IPS-18a (cell line): ENCODE measurements at regions not wholly inside any gene's neighbourhood (a gene's known extent, or its start where the extent isn't known, plus 50 kb on each side); places are given as distances from the start of the nearest gene placed in this dataset.

Source experiments
- H3K27ac ChIP-seq: one replicate; pipeline ENCODE4 v1.5.1; 2013; ENCODE audit warnings: low read length
- H3K27me3 ChIP-seq: one replicate; pipeline ENCODE4 v1.6.1; 2013; ENCODE audit warnings: mild to moderate bottlenecking, low read length; ENCODE audit not compliant: control insufficient read depth, insufficient read depth
- H3K36me3 ChIP-seq: one replicate; pipeline ENCODE4 v1.6.1; 2013; ENCODE audit warnings: low read depth, low read length; ENCODE audit not compliant: control insufficient read depth
- H3K4me1 ChIP-seq: one replicate; pipeline ENCODE4 v1.6.1; 2013; ENCODE audit warnings: low read depth, low read length; ENCODE audit not compliant: control insufficient read depth
- H3K4me3 ChIP-seq: one replicate; pipeline ENCODE4 v1.5.1; 2013; ENCODE audit warnings: low read length
- H3K9ac ChIP-seq: one replicate; pipeline ENCODE4 v1.6.1; 2013; ENCODE audit warnings: mild to moderate bottlenecking, low read length, moderate library complexity
- H3K9me3 ChIP-seq: one replicate; pipeline ENCODE4 v1.6.1; 2013; ENCODE audit warnings: low read depth, low read length; ENCODE audit not compliant: control insufficient read depth

DNA sequence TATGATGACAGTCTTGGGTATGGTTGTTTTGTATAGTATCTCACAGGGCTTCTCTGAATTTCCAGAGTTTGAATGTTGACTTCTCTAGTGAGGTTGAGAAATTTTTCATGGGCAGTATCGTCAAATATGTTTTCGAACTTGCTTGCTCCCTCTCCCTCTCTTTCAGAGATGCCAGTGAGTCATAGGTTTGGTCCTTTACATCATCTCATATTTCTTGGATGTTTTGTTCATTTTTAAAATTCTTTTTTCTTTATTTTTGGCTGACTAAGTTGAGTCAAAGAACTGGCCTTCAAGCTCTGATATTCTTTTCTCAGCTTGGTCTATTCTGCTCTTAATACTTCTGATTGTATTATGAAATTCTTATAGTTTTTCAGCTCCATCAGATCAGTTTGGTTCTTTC, 282.3 kb upstream of the NECTIN3 start:
- Histone ChIP-seq H3K9me3 (no peaks in the 10 kb centered on the region), H3K4me3 (no peak overlapping the region), H3K27ac (no peak overlapping the region), H3K9ac (no peak overlapping the region), H3K27me3 (no peaks in the 10 kb centered on the region), H3K4me1 (no peaks in the 10 kb centered on the region), H3K36me3 (no peaks in the 10 kb centered on the region)

- Histone ChIP-seq H3K27ac (no peak overlapping the region), H3K9ac (no peak overlapping the region)
These were observed 281.0 kb upstream of the NECTIN3 start for GRCh38 chr3:110790631-110791030.

GRCh38 chr3:110791995-110792686, 279.5 kb upstream of the NECTIN3 start:
- H3K9me3 ChIP-seq = no peaks in the 10 kb centered on the region
- no peak overlapping the region for H3K27ac ChIP-seq
- H3K9ac ChIP-seq = no peak overlapping the region
- H3K4me3 ChIP-seq = no peak overlapping the region
- H3K27me3 ChIP-seq = no peaks in the 10 kb centered on the region
- H3K36me3 ChIP-seq = no peaks in the 10 kb centered on the region
- no peaks in the 10 kb centered on the region for H3K4me1 ChIP-seq

More at GRCh38 chr3:110790631-110791030, 281.0 kb upstream of the NECTIN3 start:
- H3K27me3 ChIP-seq = no peaks in the 10 kb centered on the region
- H3K9me3 ChIP-seq = no peaks in the 10 kb centered on the region
- no peaks in the 10 kb centered on the region for H3K36me3 ChIP-seq
- H3K4me3 ChIP-seq = no peak overlapping the region
- no peaks in the 10 kb centered on the region for H3K4me1 ChIP-seq

DNA sequence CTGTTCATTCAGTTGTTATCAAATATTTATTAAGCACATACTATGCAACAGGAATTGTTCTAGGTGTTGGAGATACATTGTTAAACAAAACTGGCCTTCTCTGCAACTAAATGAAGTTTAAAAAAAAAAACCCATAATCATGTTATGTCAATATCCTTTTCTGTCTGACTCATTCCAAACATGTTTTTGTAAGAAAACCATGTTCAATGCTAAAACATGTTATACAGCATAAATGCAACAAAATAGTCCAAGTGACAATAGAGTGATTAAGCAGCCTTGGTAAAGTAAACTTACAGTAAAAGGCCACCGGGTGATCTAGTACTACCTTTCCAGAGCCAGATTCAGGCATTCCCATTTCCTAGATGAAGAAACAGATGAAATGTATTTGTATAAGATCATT, 278.0 kb upstream of the NECTIN3 start:
- H3K27me3 ChIP-seq = no peaks in the 10 kb centered on the region
- no peak overlapping the region for H3K27ac ChIP-seq
- H3K4me1 ChIP-seq = no peaks in the 10 kb centered on the region
- no peaks in the 10 kb centered on the region for H3K36me3 ChIP-seq
- H3K4me3 ChIP-seq = no peak overlapping the region
- no peaks in the 10 kb centered on the region for H3K9me3 ChIP-seq
- H3K9ac ChIP-seq = no peak overlapping the region

DNA sequence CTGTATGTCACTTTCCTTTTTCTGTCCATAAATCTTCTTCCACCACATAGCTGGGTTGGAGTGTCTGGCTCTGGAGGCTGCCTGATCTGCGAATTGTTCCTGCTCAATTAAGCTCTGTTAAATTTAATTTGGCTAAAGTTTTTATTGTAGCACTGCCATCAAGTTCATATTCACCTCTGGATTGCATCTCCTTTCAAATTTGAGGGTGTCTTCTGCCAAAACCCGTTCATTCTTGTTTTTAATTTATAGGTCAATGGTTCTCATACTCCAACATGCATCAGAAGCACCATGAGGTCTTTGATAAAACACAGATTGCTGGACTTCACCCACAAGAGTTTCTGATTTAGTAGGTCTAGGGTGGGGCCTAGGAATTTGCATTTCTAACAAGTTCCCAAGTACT, 276.5 kb upstream of the NECTIN3 start:
- H3K27me3 ChIP-seq = no peaks in the 10 kb centered on the region
- no peaks in the 10 kb centered on the region for H3K9me3 ChIP-seq
- H3K4me1 ChIP-seq = no peaks in the 10 kb centered on the region
- no peak overlapping the region for H3K4me3 ChIP-seq
- H3K27ac ChIP-seq = no peak overlapping the region
- no peak overlapping the region for H3K9ac ChIP-seq
- no peaks in the 10 kb centered on the region for H3K36me3 ChIP-seq

DNA sequence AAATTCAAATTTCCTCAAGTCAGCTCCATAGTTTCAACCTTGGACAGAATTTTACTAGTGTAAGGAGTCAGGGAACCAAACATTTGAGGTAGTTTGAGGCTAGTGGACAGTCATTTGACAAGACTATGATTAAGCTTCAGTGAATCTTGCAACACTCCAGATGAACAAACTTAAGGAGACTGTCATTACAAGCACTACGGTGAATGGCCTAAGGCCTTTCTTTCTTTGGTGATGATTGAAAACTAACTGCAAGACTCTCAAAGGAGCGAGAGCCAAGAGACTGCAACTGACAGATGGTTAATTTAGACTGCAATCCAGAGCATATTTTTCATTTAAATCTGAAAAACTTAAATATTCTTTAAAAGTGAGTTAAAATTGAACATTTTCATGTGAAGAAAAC, 272.3 kb upstream of the NECTIN3 start:
- Histone ChIP-seq H3K27me3 (no peaks in the 10 kb centered on the region), H3K9ac (no peak overlapping the region), H3K36me3 (no peaks in the 10 kb centered on the region), H3K9me3 (no peaks in the 10 kb centered on the region), H3K27ac (no peak overlapping the region), H3K4me3 (no peak overlapping the region), H3K4me1 (no peaks in the 10 kb centered on the region)

- no peaks in the 10 kb centered on the region for H3K27me3 ChIP-seq
- H3K9ac ChIP-seq = no peak overlapping the region
- H3K36me3 ChIP-seq = no peaks in the 10 kb centered on the region
- no peaks in the 10 kb centered on the region for H3K9me3 ChIP-seq
- no peaks in the 10 kb centered on the region for H3K4me1 ChIP-seq
- H3K4me3 ChIP-seq = no peak overlapping the region
- H3K27ac ChIP-seq = no peak overlapping the region
These were observed 266.8 kb upstream of the NECTIN3 start for GRCh38 chr3:110804856-110805255.

DNA sequence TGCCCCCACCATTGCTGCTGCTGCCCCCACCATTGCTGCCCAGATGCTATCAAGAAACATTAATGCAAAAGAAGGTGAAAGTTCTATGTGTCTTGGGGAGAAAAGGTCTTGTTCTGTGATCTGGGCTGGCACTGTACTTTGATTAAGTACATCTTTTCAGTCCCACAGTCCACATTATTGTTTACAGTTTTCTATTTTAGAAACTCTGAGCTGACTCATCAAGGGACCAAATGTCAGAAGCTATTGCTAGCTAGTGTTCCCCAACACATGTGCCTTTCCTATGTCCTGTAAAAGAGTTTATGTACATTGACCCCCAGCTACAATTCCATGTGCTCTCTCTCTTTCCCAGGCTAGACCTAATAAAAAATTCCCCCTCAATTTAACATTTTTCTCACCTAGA, 264.7 kb upstream of the NECTIN3 start:
- no peaks in the 10 kb centered on the region for H3K27me3 ChIP-seq
- H3K27ac ChIP-seq = no peak overlapping the region
- no peak overlapping the region for H3K4me3 ChIP-seq
- H3K36me3 ChIP-seq = no peaks in the 10 kb centered on the region
- no peaks in the 10 kb centered on the region for H3K9me3 ChIP-seq
- no peak overlapping the region for H3K9ac ChIP-seq
- H3K4me1 ChIP-seq = no peaks in the 10 kb centered on the region

DNA sequence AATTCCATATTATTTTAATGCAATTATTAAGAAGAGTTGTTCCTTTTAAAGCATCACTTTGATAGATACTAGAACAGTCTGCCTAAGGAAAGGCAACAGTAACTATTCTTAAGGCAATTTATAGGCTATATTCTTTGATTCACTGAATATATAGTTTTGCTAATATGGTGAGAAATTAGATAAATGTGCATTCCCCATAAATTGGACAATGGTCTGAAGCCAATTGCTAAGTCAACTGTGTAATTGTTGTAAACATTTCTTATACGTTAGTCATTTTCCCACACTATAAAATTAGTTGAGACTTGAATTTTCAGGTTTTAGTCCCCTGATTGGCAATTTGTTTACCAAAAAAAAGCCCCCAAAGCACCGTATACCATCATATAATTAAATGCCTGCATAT, 263.0 kb upstream of the NECTIN3 start:
- Histone ChIP-seq H3K27me3 (no peaks in the 10 kb centered on the region), H3K4me3 (no peak overlapping the region), H3K36me3 (no peaks in the 10 kb centered on the region), H3K27ac (no peak overlapping the region), H3K4me1 (no peaks in the 10 kb centered on the region), H3K9ac (no peak overlapping the region), H3K9me3 (no peaks in the 10 kb centered on the region)

GRCh38 chr3:110810356-110810755, 261.3 kb upstream of the NECTIN3 start:
- no peaks in the 10 kb centered on the region for H3K4me1 ChIP-seq
- no peaks in the 10 kb centered on the region for H3K27me3 ChIP-seq
- H3K9me3 ChIP-seq = no peaks in the 10 kb centered on the region
- H3K27ac ChIP-seq = no peak overlapping the region
- no peak overlapping the region for H3K9ac ChIP-seq
- no peaks in the 10 kb centered on the region for H3K36me3 ChIP-seq
- H3K4me3 ChIP-seq = no peak overlapping the region

- Histone ChIP-seq H3K9me3 (no peaks in the 10 kb centered on the region), H3K4me1 (no peaks in the 10 kb centered on the region), H3K27ac (no peak overlapping the region), H3K27me3 (no peaks in the 10 kb centered on the region), H3K36me3 (no peaks in the 10 kb centered on the region), H3K9ac (no peak overlapping the region), H3K4me3 (no peak overlapping the region)
These were observed 260.6 kb upstream of the NECTIN3 start for GRCh38 chr3:110811050-110811449.

- no peaks in the 10 kb centered on the region for H3K27me3 ChIP-seq
- H3K9me3 ChIP-seq = no peaks in the 10 kb centered on the region
- H3K27ac ChIP-seq = no peak overlapping the region
- no peak overlapping the region for H3K9ac ChIP-seq
- H3K4me1 ChIP-seq = no peaks in the 10 kb centered on the region
- H3K36me3 ChIP-seq = no peaks in the 10 kb centered on the region
- H3K4me3 ChIP-seq = no peak overlapping the region
These were observed 258.1 kb upstream of the NECTIN3 start for GRCh38 chr3:110813541-110813940.
